GM20431 (cell line): ENCODE measurements at regions not wholly inside any gene's neighbourhood (a gene's known extent, or its start where the extent isn't known, plus 50 kb on each side); places are given as distances from the start of the nearest gene placed in this dataset.
"Not testable (repeated sequence)": the region's sequence is repeated elsewhere in the genome, so short reads cannot be mapped to it uniquely, and the experiment has no call there.

ENCODE experiments used
- in situ Hi-C: fragments of 300-500 bp; cut with MseI, MboI; formaldehyde crosslinking; loops from one replicate; pipeline ENCODE4 v1.15.0; 2020; ENCODE audit warnings: low sequenced_read_pairs; ENCODE audit not compliant: unreplicated experiment

DNA sequence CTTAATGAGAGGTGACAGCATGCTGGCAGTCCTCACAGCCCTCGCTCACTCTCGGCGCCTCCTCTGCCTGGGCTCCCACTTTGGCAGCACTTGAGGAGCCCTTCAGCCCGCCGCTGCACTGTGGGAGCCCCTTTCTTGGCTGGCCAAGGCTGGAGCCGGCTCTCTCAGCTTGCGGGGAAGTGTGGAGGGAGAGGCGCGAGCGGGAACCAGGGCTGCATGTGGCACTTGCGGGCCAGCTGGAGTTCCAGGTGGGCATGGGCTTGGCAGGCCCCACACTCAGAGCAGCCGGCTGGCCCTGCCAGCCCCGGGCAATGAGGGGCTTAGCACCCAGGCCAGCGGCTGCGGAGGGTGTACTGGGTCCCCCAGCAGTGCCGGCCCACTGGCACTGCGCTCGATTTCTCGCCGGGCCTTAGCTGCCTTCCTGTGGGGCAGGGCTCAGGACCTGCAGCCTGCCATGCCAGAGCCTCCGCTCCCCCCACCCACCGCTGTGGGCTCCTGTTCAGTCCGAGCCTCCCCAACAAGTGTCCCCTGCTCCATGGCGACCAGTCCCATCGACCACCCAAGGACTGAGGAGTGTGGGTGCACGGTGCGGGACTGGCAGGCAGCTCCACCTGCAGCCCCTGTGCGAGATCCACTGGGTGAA is 279.7 kb upstream of the CBLB start:
- in situ Hi-C loops = not testable (repeated sequence)

DNA sequence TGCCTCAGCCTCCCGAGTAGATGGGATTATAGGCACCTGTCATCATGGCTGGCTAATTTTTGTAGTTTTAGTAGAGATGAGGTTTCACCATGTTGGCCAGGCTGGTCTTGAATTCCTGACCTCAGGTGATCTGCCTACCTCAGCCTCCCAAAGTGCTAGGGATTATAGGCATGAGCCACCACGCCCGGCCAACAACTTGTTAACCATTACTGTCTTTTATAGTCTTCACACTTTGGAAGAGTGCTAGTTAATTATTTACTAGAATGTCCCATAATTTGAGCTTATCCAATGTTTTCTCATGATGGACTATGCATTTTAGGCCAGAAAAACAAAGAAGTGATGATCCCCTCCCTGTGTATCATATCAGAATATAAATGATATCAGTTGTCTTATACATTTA is 288.6 kb upstream of the CBLB start:
- in situ Hi-C loops = no loop called here

DNA sequence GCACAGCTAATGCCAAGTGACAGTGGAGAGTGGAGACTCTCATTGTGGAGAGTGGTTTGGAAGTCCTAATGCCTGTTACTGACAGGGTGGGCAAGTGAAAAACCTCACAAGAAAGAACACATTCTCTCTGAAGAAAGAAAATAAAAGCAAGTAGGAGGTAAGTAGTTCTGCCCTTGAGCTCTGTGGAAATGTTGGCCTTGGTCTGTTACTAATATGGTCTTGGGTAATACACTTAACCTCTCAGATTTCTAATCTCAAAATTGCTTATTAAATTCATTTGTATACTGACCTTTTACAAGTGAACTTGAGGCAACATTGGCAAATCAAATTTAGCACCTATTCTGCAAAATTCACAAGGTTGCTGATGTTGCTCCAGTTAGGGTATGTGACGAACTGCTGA is 291.6 kb upstream of the CBLB start:
- in situ Hi-C loops = no loop called here

DNA sequence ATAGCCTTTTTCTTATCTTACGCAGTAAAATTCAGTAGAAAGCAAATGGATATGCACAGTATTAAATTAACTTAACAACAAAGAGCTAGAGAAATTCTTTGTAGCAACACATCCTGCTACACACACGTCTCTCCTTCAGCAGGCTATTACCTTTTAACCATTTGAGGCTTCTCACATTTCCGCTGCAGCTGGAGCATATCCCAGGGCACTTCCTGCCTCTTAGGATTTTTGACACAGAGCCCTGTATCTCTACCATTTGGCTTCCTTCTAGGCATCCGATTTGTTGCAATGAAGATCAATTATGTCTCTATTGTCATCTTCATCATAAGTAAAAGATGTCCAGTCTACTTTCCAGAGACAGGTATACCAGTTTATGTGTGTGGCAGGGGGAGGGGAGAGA is 292.4 kb upstream of the CBLB start:
- in situ Hi-C loops = no loop called here

DNA sequence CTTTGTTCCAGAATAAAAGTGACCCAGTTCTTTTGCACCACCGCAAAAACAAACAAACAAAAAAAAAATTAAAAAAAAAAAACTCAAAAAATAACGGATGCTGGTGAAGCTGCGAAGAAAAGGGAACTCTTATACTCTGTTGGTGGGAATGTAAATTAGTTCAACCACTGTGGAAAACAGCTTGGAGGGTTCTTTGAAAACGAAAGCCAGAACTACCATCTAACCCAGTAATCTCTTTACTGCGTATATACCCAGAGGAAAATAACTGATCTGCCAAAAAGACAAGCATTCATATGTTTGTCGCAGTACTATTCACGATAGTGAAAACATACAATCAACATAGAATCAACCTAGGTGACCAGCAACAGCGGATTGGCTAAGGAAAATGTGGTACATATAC is 298.9 kb upstream of the CBLB start:
- in situ Hi-C loops = no loop called here

DNA sequence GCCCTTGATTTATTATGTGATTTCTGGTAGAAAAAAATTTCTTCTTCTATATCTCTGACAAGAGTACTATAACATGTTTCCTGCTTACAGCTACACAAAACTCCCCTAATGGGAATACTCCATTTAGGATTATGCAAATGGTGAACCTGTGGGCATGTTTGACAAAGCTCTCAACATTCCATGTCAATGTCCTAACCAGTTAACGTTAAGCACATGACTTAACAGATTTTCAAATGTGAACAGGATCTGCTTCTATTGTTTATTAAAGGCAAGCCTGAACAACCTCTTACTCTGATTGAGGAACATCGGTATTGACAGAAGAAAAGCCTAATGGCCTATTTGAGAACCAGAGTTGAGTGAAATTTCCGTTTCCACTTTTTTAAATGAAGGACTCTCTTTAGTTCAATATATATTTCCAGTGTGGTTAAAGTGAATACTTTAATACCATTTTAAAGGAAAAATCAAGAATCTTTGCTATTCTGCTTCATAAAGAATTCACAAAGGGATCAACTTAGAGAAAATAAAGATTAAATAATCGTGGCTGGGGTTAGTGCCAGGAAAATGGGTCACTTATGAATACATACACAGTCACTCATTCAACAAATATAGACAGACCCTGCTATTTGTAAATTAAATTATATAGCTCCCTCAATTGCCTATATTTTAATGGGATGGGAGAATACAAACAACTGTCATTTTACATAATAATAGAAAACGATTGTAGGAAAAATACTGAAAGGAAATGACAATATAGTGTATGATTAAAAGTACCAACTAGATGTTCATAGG is 300.3 kb upstream of the CBLB start:
- in situ Hi-C loops = no loop called here

DNA sequence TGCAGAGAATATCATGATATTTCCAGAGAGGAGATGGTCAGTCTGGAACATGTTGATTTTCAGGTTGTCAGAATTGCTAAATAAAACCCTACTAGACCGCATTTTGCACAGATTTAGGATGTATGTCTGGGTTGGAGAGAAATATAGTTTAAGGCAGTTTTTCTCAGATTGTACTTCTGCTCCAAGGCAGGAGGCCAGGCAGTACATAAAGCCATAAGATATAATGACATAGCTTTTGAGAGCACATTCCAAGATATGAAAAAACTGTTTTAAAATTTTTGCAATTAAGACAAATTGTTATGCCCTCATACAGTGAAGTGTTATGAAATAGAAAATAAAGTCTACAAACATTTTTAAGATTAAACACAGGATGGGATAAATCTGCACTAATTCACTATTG is 301.8 kb upstream of the CBLB start:
- in situ Hi-C loops = no loop called here

DNA sequence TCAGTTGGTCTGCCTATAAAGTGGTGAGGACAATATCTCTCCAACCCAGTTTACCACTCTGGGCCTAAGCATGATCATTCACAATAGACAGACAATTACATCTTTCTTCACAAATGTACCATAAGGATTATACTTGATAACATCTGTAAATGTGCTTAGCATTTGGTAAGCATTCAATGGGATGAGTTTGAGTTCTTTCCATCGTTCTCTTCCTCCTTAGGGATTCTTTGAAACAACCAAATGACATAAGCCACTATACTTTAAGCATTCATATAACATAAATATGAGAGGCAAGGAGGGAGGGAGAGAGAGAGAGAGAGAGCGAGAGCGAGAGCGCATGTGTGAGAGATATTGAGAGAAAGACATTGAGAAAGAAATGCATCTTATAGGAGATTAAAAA is 303.3 kb upstream of the CBLB start:
- in situ Hi-C loops = no loop called here

DNA sequence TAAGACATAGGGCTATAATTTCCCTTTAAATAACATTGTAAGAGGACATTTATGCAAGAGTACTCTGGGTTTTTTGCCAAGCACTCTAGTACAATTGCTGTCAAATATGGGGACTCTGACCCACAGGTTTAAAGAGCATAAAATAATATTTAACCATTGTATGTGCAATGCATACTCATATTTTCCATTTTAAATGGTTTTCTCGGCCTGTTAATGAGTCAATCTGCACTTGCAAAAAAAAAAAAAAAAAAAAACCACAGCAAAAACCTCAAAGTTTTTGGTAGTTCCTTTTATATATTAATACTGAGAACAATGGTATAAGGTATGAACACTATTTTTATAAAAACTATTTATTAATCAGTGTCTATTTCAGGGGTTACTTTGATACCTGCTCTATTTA is 304.0 kb upstream of the CBLB start:
- in situ Hi-C loops = no loop called here

DNA sequence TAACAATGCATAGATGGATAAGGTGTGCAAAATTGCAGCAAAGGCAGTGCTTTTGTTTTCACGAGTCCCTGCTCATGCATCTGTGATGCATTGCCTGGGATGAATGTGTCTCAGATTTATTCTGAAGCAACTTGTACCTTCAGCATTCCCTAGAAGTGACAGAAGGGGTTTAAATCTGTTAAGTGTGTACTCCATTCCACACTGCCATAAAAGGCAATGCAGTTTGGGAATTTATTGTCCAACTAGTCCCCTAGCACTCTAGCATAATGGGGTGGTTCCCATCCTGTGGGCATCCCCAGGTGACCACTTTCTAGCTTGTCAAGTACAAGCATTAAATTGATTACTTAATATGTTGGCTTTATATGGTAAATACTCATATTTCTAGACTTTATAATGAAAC is 306.5 kb upstream of the CBLB start:
- in situ Hi-C loops = no loop called here

DNA sequence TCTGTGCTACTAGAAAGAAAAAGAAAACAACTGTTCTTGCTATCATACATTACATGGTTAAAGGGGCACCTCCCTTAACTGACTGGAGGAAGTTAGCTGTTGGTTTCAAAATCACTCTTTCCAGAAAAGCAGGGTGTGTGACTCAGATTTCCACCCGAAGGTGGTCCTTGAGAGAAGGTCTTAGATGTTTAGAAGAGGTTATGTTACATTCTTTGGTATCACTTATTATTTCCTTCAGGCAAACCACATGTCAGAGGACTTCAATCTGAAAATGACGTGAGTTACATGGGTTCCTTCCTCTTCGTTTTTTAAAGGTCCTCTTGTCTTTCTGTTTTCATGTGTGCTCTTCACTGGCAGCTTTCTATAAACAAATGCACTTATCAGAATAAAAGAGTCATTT is 307.9 kb upstream of the CBLB start:
- in situ Hi-C loops = no loop called here

DNA sequence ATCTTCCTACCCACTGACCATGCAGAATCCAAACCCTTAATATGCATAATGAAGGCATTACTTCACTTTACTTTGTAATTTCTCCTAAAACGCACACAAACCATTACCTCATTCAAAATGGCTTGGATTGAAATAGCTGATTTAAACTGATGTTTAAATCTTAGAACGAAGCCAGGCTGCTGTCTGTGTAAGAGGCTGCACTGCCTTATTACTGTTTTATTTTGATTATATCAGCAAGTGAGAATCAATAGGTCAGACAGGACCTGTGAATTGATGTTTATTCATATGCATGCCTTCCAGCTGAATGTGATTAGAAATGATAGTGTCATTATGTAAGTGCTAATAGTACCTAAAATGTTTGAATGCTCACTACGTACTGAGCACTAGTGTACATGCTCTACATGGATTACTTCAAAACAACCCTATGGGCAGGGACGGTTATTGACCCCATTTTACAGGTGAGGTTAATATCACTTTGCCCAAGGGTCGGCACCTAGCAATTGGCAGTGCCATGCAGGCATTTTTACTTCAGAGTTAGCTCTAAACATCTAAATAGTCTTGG is 314.2 kb upstream of the CBLB start:
- in situ Hi-C loops = no loop called here

DNA sequence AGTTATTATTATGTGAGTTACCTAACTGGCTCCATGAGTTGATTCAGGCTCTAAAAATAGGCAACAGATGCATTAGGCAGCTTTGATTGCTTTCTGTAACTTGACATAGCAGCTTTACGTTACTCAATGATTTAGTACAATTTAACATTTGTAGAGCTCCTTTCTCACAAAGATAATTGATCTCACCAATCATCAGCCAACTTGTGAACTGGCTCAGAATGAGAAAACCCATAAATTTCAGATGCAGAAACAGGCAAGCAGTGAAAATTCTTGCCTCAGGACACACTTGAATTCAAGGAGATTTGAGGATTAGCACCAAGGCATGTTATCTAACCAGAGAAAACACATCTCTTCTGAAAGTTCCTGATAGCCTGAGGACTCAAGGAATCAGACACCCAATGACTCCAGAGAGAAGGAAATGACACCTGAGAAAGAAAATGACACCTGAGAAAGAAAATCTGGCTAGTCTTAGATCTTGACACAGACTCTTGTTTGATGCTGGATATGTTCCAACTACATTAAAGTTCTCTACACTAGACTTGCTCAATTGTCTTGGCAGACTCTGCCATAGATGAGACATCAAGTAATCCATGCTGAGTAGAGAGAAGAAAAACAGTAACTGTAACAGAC is 315.1 kb upstream of the CBLB start:
- in situ Hi-C loops = no loop called here

DNA sequence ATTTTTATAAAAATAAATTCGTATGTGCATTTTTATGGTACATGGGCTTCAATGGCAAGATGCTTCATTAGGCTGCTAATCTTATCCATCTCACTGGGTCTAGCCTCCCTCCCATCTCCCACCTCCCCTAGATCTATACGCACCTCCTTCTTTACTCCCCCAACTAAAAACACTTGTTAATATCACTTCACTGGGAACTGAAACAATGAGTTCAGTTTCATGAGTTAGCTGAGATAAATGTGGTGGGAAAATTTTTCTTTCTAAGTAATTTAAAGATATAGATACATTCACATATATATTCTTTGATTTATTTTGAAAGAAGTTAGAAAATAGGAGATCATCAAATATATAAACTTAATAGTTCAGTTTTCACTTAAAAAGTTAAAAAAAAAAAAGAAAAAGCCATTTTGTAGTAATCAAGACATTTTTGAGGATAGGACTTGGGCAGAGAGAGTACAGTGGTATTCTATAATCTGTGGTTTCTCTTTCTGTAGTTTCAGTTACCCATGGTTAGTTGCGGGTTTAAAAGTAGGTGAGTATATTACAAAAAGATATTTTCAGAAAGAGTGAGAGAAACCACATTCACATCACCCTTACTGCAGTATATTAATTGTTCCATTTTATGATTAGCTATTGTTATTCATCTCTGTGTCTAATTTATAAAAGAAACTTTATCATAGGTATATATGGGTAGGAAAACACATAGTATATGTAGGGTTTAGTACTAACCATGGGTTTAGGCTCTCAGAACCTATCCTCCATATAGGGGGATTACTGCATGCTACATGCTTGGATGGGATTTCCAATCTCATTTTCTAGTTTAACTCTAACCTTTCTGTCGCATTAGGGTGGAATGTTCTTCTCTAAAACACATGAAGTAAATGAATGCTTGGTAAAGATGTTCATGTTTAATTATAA is 316.0 kb upstream of the CBLB start:
- in situ Hi-C loops = no loop called here

DNA sequence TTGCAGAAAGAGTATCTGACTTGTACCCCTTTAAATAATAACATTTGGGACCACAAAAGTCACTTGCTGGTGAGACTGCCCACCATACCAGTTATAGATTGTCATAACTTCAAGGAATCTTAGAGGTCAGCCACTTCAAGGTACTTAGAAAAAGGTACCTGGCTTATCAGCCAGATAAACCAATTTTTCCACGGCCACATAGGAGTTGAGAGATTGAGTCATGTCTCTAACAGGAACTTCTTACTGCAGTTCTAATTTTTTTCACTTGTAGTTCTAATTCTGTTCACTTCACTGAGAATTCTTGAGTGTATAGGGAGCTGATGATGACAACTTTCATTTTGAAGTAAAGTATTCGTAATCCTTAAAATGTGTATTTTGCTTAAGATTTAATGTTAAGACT is 317.1 kb upstream of the CBLB start:
- in situ Hi-C loops = no loop called here

DNA sequence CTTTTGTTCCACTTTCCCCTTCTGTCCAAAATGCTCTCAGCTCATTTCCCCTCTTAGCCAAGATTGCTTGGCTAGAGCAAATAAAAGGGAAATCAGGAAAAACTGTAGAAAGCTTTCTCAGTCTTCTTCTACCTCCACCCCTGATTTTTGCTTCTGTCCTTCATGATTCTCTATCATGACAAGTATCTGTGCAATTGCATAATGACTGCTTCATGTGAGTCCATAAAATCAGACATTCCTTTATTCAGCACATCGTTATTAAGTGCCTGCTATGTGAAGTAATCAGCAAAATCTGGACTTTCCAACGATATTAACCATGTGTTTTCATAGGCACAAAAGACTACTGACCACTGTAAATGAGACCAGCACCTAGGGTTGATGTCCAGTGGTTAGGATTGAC is 321.5 kb upstream of the CBLB start:
- in situ Hi-C loops = no loop called here

DNA sequence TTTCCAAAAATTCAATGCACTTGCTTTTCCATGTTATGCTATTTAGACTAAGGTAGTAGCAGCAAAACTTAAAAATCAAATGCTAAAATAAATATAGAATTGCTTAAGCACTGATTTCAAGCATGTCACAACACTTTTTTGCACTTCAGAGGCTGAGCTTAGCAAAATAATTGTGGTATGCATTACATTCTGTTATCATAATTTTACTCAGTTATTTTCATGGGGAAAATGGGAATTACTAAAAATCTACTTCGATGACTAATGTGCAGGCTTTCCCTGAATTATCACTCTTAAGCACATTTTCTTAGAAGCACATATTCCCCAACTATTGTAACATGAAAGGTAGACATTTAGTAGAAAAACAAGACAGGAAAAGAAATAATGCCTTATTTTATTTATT is 322.4 kb upstream of the CBLB start:
- in situ Hi-C loops = no loop called here

DNA sequence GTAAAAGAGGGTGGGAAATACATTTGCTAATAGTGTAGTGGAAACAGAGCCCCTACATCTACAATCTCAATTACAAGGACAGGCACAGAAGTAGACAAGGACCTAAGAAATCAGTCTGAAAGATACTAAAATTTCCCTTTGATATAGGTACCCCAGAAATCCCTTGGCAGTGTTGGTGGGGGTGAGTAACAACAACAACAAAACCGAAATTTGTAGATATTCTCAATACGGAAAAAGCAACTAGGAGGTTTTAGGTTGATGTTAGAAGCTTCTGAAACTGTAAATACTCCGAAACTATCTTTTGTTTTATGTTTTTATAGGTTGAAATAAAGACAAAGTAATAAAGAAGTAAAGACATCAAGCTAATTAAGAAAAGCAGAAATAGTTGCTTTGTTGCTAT is 323.1 kb upstream of the CBLB start:
- in situ Hi-C loops = no loop called here

DNA sequence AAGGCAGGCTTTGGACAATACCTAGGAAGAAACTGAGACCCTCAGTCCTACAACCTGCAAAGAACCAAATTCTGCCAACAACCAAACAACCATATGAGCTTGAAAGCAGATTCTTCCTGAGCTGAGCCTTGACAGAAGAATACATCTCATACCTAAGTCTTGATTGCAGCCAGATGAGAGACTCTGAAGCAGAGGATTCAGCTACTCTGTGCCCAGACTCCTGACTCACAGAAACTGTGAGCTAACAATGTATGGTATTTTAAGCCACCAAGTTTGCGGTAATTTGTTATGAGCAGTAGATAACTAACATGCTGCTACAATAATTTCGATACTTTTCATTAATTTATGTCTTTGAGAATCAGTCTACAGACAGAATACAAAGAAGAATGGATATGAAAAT is 325.1 kb upstream of the CBLB start:
- in situ Hi-C loops = no loop called here

DNA sequence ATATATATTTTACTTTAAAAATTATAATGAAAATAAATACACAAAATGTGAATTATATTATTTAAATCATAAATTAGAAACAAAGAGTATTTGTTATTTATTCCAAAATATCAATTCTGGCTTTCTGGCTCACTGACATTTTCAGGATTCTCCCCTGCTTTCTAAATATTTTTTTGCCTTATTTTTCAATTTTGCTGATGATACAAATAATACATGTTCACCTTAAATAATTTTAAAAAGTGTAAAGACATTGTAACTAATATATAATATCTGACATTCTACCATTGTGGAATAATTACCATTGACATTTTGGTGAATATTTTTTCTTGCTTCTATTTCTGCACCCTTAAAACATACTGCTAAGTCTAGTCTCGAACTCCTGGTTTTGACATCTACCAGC is 325.9 kb upstream of the CBLB start:
- in situ Hi-C loops = no loop called here
